Stimulated activated CD8-positive, alpha-beta memory T cell treated with anti-CD3 and anti-CD28 coated beads, Interleukin-7, amount 100 ng/mL, for 48 hours (primary cell): ENCODE measurements at regions not wholly inside any gene's neighbourhood (a gene's known extent, or its start where the extent isn't known, plus 50 kb on each side); places are given as distances from the start of the nearest gene placed in this dataset.
"Not testable (repeated sequence)": the region's sequence is repeated elsewhere in the genome, so short reads cannot be mapped to it uniquely, and the experiment has no call there.

Experiments used
- DNase-seq, 2 donors: peaks; one replicate each; pipeline ENCODE4 v3.0.0-alpha.2; 2020; ENCODE audit warnings: low read depth in 1 of 2; ENCODE audit errors: extremely low read depth in 1 of 2

DNA sequence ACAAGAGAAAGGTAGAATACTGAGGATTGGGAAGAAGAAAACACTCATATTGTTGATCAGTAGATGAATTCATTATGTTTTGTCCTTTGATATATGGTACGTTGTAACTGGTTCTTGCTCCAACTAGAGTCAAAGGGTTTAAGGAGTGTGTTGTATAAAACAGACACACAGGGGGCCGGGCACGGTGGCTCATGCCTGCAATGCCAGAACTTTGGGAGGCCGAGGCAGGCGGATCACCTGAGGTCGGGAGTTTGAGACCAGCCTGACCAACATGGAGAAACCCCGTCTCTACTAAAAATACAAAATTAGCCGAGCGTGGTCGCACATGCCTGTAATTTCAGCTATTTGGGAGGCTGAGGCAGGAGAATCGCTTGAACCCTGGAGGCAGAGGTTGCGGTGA, 1624.0 kb upstream of the AGA start:
- not testable (repeated sequence) for DNase-seq

DNA sequence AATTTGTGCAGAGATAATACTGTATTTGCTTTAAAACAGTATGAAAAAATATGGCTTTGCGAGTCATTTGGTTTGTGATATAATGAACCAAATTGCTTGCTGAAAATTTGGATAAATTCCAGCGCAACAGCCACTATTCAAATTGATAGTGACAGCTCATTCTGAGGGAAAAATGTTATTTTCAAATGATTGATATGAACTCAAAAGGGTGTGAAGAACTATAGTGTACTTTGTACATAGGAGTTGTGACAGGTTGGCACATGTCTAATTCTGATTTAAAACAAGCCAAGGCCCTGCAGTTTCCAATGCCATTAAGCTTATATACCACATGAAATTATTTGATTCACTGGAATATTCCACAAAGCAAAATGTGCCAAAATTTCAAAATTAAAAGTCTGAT, 1628.9 kb upstream of the AGA start:
- DNase-seq, result no peak

DNA sequence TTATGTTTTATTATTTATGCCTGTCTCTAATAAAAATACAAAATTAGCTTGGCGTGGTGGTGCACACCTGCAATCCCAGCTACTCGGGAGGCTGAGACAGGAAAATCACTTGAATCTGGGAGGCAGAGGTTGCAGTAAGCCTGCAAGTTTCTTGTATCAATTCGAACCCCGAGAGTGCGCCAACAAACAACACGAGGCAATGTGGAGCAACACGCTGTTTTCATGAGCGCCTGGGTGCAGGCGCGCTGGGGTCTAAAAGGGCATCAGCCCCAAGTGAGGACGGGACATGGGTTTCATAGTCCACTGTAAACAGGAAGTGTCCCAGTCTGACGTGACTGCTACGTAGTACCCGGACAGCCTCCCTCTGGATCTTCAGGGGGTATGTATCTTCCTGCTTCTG, 1634.6 kb upstream of the AGA start:
- no peak for DNase-seq

DNA sequence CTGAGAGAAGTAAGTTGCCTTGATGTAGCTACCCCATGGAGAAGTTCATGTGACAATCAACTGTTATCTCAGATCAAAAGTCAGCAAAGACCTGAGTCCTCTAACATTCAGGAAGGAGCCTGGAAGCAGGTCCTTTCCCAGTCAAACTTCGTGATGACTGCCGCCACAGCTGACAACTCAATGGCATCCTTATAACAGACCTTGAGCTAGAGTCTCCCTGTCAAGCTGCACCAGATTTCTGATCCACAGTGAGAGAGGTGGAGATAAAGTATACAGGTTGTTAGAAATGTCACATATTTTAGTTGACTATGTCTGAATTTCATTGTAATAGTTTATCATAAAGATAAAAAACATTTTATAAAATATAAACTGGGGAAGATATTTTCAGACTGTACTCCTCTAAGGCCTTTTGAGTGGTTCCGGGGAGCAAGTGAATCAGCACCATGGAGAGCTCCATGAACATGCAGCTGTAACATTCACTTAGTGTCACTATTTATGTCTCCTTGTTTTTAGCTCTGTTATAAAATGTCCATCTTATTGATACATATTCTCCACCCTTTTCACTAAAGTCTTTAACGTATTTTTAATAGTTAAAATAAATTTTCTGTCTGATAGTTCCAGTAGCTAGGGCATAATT, 1653.5 kb upstream of the AGA start:
- no peak for DNase-seq

DNA sequence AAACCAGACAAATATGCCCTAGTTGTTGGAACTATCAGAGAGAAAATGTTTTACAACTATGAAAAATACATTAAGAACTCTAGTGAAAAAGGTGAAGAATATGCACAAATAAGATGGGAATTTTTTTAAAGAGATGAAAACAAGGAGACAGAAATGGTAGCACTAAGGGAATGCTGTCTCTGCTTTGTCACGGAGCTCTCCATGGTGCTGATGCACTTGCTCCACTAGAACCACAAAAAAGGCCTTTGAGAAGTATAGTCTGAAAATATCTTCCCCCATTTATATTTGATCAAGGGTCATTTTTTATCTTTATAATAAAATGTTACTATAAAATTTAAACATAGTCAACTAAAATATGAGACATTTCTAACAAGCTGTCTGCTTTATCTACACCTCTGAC, 1655.5 kb upstream of the AGA start:
- DNase-seq, result no peak

DNA sequence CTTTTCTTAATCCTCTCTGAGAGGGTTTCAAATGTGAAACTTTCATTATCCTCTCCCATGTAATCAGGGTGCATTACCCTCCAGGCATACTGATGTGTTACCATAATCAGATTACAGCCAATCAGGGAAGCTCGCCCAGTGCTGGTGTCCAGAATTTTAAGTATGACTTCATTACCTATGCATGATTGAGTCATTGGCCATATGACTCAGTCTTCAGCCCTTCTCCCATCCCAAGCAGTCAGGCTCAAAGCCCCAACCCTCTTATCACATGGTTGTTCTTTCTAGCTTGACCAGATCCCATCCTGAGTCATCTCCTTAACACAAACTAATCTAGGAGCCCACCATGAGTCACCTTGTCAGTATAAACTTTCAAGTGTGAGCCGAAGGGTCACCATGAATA, 1668.1 kb upstream of the AGA start:
- DNase-seq, result no peak

DNA sequence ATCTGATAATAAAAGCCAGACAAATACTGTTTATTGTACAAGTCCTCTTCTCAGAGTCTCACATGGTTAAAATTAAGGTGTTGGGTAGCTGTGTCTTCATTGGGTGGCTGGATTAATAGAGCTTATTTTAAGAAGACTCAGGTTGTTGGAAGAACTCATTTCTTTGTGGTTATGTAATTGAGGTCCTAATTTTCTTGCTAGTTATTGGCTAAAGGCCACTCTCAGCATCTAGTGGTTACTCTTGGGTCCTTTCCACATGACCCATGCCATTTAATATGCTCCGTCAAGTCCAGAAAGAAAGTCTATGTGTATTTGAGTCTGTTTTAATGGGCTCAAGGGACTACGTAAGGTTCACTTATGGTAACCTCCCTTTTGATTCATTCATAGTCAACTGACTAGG, 1668.6 kb upstream of the AGA start:
- DNase-seq, result no peak

DNA sequence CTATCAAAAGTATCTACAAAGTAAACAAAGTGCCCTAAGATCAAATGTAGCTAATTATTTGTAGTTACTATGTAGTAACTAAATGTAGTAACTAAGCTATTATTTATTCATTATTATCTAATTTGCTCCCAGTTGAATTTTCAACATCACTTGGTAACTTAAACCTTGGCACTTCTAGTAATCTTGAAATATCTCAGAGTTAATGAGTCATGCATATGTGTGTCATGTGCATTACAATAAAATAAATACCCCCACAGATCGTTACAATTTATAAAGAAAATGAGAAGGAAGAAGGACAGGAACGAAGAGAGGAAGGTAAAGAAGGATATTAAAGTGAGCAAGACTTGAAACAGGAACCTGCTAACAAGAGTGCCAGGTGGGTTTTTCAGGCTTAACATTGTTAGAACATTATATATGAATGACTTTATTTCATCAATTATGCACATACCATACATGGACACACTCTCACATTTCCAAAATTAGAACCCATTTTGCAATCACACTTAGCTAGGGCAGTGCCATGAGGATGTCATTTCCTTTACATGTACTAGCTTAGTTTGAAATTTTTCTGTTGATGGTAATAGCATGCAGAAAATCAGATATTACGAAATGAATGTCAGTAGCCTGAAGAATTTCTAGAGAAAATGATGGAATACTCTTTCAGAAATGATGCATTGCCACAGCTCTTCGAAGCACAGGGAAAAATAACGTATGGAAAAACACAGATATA, 1670.4 kb upstream of the AGA start:
- DNase-seq, result no peak

DNA sequence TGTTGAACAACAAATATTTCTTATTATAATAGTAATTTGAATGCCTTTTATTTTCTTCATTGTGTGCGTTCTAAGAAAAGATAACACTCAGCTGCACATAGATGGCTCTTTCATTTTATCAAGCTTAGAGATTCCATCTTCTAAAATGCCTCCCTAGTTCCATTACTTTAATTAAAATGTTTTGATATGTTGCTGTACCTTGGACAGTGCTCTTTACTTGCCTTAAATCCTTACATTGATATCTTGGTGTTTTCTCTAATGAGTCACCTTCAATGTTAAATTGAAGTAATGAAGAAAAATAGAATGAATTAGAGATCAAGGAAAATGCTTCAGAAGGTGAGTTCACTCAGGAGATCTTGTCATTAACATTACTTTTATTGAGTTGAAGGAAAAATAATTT, 1672.4 kb upstream of the AGA start:
- no peak for DNase-seq

DNA sequence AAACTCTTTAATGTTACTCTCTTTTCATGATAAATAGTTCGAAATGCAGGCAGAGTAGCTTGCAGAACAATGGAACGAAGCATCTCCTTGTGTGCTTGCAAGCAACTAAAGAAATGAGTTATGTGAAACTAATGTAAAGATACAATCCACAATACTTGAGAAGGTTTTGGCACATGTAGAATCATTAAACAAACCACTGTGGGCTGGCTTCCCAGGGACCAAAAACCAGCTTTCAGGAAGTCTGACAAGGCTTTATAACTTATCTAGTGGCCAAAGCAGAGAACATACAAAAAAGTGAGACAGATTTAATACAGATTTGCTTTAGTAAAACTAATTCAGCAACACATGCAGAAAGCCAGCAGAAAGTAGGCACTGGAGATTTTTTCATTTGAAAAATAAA, 1673.8 kb upstream of the AGA start:
- no peak for DNase-seq

DNA sequence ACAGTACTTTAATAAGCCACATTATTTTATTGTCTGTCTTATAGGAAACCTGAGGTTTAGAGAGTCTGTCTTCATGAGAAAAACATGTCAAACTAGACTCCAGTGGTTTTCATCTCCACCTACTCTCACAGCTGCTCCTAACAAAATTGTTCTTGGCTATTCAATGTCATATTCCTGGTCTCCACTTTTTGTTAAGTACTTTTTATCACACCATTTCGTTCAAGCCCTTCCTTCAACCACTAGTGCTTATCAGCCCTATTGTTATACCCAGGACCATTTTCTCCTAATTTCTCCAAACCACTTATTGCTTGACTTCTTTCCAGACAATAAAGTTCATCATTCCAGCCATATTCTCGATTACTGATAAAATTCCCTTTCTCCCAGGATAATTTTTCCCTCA, 1674.3 kb upstream of the AGA start:
- no peak for DNase-seq

DNA sequence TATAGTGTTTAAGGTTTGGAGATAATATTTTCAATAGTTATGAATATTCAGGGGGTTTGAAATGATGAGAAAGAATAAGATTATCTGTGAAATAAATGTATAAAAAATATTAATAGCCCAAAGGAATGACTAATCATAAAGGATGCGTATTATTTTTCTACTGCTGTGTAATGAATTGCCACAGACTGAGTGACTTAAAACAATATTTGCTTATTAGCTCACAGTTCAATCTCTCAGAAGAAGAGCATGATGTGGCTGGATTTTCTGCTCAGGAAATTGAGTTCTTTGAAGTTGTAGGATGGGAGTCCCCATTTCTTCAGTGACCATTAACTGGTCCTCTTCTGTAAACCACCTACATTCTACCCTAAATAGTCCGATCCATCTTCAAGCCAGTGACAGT, 1680.8 kb upstream of the AGA start:
- no peak for DNase-seq

DNA sequence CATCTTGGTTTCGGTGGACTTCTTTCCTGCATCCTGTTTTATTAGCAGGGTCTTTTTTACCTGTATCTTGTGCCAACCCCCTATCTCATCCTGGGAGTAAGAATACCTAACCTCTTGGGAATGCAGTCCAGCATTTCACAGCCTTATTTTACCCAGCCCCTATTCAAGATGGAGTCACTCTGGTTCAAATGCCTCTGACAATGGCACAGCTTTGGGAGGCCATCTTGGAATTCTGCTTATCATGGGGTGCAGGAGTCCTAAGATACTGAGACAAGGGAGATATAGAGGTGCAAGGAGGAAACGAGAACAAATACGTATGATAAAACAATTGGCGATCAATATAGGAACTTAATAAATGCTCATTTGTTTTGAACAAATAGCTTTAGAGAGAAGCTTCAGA, 1682.2 kb upstream of the AGA start:
- no peak for DNase-seq

DNA sequence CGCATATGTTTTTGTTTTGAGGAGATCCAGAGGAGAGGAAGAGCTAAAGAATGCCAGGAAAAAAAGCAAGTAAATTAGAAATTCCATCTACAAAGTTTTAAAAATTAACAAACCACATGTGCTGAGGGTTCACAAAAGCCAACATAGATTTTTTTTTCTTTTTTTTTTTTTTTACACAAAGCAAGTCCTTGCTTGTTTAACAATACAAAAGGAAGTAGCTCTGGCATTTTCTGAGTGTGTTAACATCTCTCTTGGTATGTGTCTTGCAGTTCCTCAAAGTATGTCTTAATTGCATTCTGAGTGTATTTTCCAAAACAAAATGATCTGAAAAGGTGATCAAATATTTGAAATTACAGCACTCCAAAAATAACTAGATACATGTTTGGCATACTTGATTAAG, 1682.7 kb upstream of the AGA start:
- no peak for DNase-seq

DNA sequence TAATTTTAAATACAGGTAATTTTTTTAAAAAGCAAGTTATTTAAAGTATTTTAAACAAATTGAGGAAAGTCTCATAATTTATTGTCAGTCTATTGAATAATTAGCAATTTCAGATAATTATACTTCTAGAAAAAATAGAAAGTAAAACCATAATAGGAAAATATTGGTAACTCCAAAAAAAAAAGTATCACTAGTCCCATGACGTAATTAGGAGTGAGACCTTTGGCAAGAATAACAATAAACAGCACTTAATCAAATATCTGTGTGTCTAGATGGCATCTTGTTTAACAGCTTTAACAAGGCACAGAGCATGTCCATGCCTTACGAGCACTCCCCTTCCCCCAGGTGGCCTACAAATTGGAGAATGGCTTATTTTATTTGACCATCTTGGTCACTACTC, 1683.6 kb upstream of the AGA start:
- DNase-seq, result no peak

DNA sequence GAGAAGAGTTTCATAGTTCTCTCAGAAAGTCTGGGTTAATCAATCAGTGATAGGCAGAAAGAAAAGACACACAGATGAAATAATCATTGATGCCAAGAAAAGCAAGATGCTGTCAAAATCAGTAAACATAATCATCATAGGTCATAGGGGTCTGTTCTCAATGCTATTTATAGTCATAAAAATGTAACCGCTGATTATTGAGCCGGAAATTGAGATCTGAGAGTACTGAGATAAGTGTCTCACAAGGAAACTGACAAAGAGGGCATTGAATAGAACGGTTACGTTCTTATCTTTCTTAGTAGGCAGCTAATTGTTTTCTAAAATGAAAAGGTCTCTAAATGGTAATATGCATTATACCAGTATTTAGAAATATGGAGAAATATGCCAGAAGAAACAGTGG, 1686.1 kb upstream of the AGA start:
- DNase-seq, result no peak

DNA sequence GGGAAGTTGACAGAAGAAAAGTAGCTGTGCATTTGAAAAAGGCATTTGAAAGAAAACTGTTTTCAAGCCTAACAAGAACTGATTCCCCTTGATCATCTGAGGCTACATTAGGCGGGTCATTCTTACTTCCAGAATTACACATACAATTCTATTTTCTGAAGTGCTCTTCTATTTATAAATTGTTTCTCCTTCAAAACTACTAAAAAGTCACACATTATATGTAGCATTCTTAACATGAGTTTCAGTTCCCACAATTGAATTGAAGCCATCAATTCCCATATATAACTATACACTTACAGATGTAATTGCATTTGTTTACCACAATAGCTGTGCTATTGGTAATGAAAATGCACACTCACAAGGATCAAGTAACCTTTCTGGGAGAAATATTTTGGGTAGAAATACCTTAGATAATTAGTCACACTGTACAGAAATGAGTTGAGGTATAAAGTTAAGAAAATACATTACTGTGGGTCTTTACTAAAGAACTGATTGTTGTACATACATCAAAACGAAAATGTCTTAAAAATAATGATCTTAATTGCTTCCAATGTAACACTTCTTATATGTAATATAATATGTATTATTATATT, 1688.0 kb upstream of the AGA start:
- no peak for DNase-seq

DNA sequence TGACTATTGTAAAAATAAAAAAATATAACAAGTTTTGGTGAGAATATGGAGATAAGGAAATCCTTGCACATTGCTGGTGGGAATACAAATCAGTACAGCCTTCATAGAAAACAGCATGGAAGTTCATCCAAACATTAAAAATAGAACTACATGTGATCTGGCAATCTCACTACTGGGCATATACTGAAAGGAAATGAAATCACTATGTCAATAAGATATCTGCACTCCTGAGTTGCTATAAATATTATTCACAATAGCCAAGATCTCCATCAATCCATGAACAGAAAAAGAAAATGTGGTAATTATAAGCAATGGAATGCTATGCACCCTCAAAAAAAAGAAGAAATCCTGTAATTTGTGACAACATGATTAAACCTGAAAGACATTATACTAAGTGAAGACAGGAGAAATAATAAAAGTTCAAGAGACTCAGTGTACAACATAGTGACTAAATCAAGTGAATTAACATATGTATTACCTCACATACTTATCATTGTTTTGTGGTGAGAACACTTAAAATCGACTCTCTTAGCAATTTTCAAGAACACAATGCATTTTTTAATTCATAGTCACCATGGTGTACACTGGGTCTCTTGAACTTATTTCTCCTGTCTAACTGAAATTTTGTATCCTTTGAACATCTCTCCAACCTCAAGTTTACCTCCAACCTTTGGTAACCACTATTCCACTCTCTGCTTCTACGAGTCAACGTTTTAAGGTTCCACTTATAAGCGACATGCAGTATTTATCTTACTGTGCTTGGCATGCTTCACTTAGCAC, 1703.7 kb upstream of the AGA start:
- DNase-seq, result no peak

DNA sequence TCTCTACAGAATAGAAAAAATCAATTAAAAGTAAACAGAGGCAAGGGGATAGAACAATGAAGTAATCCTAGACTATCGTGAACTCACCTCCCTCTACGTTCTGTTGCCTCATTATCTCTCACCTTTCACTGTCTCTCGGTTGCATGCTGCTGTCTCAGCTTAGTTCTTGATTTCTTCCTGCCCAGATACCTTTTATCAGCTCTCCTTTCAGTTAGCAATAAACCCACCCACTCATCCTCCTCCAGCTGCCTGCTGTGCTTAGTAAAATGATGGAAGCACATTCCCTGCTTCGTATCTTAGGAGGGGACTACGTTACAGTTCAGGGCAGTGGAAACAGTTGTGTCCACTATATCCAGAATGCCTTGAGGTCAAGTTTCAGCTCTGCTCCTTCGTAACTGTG, 1709.5 kb upstream of the AGA start:
- no peak for DNase-seq

DNA sequence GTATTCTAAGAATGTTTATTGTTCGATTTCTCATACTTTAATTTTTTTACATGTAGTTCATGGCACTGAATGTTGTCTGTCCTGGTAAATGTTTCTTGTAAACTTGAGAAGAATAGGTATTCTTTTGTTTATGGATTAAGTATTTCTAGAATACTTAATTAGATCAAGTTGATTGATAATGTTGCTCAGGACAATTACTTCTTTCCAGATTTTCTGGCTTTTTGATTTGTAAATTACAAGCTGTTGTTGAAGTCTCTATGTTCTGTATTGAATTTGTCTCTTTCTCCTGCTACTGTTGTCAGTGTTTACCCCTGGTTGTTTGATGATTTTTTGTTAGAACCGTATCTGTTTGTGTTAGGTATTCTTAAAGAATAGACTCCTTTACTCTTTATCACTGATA, 1720.9 kb upstream of the AGA start:
- DNase-seq, result no peak

DNA sequence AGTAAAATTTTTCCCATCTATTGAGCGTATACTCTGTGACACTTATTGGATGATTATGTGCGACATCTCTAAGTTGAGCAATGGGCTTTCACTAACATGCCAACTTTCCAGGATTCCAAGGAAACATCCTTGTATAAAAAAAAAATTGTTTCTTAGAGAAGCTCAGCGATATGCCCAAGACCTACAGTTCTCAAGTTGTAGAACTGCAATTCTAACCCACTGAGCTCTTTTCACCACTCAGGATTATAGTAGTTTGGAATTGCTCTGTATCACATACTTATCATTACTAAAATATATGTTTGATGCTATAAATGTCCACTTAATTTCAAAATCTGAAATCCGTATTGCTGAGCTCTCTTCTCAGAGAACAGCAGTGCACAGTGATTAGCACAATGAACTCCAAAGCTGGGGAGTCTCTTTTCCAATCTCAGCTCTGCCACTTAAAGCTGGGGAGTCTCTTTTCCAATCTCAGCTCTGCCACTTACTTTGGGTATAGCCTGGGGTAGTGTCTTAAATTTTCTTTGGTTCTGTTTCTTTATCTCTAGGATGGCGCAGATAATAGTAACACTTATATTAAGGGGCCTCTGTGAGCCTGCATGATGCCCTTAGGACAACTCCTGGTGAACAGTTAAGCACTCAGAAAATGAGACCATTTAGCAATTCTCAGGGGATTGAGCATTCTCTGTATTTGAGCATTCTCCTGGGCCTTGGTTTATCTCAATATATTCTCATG, 1722.2 kb upstream of the AGA start:
- DNase-seq, result no peak
